Panc1 (cell line): ENCODE measurements at regions not wholly inside any gene's neighbourhood (a gene's known extent, or its start where the extent isn't known, plus 50 kb on each side); places are given as distances from the start of the nearest gene placed in this dataset.

ENCODE experiments used
- ATAC-seq: fragments of 200-7000 bp; cut with Tn5 transposase; 2 replicates; pipeline ENCODE4 v1.9.1; 2020; ENCODE audit warnings: mild to moderate bottlenecking, moderate library complexity
- BruUV-seq: library from RNA; stranded (reverse); fragments of 400-500 nt; replicated peaks from 2 replicates; lab custom pipeline; 2021; lab: Mats Ljungman, UMichigan
- CTCF ChIA-PET: fragments of 300-600 bp; sonication (Branson Sonifier 250); formaldehyde crosslinking; loops from one replicate; lab custom pipeline; 2022; ENCODE audit warnings: antibody characterized with exemption; lab: Charles Lee
- POLR2A ChIA-PET: fragments of 300-600 bp; sonication (Branson Sonifier 250); formaldehyde crosslinking; loops from one replicate; lab custom pipeline; 2022; ENCODE audit warnings: antibody characterized with exemption; lab: Charles Lee
- DNase-seq: peaks from one replicate; pipeline ENCODE4 v3.0.0-alpha.2; 2010; ENCODE audit warnings: low read depth, low spot score
- H3K27ac ChIP-seq: 2 replicates; pipeline ENCODE4 v1.5.1; 2011; ENCODE audit warnings: mild to moderate bottlenecking, low read length, inconsistent platforms
- H3K27me3 ChIP-seq: fragments of 200-500 bp; sonication (Bioruptor generic); 2 replicates; pipeline ENCODE4 v1.6.0; 2014; ENCODE audit warnings: low read length, inconsistent platforms; ENCODE audit not compliant: control insufficient read depth, insufficient read depth
- H3K36me3 ChIP-seq: fragments of 200-500 bp; sonication (Bioruptor generic); 2 replicates; pipeline ENCODE4 v1.5.1; 2014; ENCODE audit warnings: inconsistent platforms, mild to moderate bottlenecking, low read length, moderate library complexity; ENCODE audit not compliant: control insufficient read depth, insufficient read depth
- H3K4me1 ChIP-seq: 2 replicates; pipeline ENCODE4 v1.5.1; 2011; ENCODE audit warnings: inconsistent platforms, mild to moderate bottlenecking, low read length, moderate library complexity; ENCODE audit not compliant: control insufficient read depth, insufficient read depth
- H3K4me3 ChIP-seq, 2 experiments: 2 replicates each; pipeline ENCODE4 v1.5.1; 2011 to 2012; ENCODE audit warnings: low read depth in 2 of 2, low read length in 2 of 2, mild to moderate bottlenecking in 2 of 2, inconsistent platforms in 1 of 2, moderate library complexity in 1 of 2
- H3K9me3 ChIP-seq: fragments of 200-500 bp; sonication (Bioruptor generic); 2 replicates; pipeline ENCODE4 v1.5.1; 2014; ENCODE audit warnings: low read depth, mild to moderate bottlenecking, inconsistent platforms, low read length, moderate library complexity; ENCODE audit not compliant: control insufficient read depth, insufficient read depth
- CTCF ChIP-seq: fragments of 450-650 bp; IDR thresholded peaks from 2 replicates; pipeline ENCODE4 v1.5.1; 2017; ENCODE audit warnings: mild to moderate bottlenecking
- POLR2AphosphoS5 ChIP-seq: IDR thresholded peaks from 2 replicates; pipeline ENCODE4 v1.6.1; 2012; ENCODE audit warnings: mild to moderate bottlenecking, low read depth, low read length, moderate library complexity
- REST ChIP-seq, 2 experiments: IDR thresholded peaks; 2 replicates each; pipeline ENCODE4 v1.6.1; 2011 to 2012; ENCODE audit warnings: low read depth in 2 of 2, control low read depth in 1 of 2, low read length in 1 of 2, mild to moderate bottlenecking in 1 of 2, moderate library complexity in 1 of 2; ENCODE audit not compliant: insufficient read depth in 1 of 2
- SIN3A ChIP-seq: IDR thresholded peaks from 2 replicates; pipeline ENCODE4 v1.6.1; 2012; ENCODE audit warnings: low read depth, mild to moderate bottlenecking, low read length, moderate library complexity, borderline replicate concordance; ENCODE audit not compliant: insufficient read depth
- TCF7L2 ChIP-seq: IDR thresholded peaks from 2 replicates; pipeline ENCODE4 v1.6.1; 2011; ENCODE audit warnings: mild to moderate bottlenecking, low read depth, low read length, inconsistent platforms
- in situ Hi-C: cut with HindIII; loops from 2 replicates; pipeline ENCODE4 v1.10.0; 2016; ENCODE audit warnings: low sequenced_read_pairs, low pct_unique_long_range_greater_than_20kb
- intact Hi-C: fragments of 100-400 bp; cut with micrococcal nuclease; formaldehyde crosslinking; loops from one replicate; pipeline ENCODE4 v1.10.0; 2022; ENCODE audit not compliant: unreplicated experiment

GRCh38 chr7:11951909-11952308, 119.9 kb upstream of the THSD7A start:
- CTCF ChIA-PET: no interaction called here
- TF ChIP-seq SIN3A: no peak
- no peak for TF ChIP-seq TCF7L2
- TF ChIP-seq POLR2AphosphoS5: no peak
- no peak for TF ChIP-seq REST (IDR thresholded peaks at IDR 0.05; ENCODE audit: insufficient read depth in 1 of 2, low read depth in 2 of 2, low read length in 1 of 2)
- no peak for TF ChIP-seq CTCF

GRCh38 chr7:11952972-11953371, 121.0 kb upstream of the THSD7A start:
- no peak for DNase-seq
- ChIA-PET CTCF (no interaction called here), POLR2A (no interaction called here)
- no peak for TF ChIP-seq POLR2AphosphoS5
- TF ChIP-seq REST (IDR thresholded peaks at IDR 0.05; ENCODE audit: insufficient read depth in 1 of 2, low read depth in 2 of 2, low read length in 1 of 2): no peak
- no peak for TF ChIP-seq SIN3A
- TF ChIP-seq TCF7L2: no peak
- no peak for TF ChIP-seq CTCF
- Histone ChIP-seq H3K4me1 (no peaks in the 10 kb centered on the region), H3K9me3 (peaks cover 8% of the 10 kb centered on the region; the same call in 1 of the 2 replicates), H3K27me3 (no peaks in the 10 kb centered on the region), H3K27ac (no peak overlapping the region), H3K4me3 (no peak overlapping the region), H3K36me3 (no peaks in the 10 kb centered on the region)
- ATAC-seq: no peak
- BruUV-seq: no TSS peak
- intact Hi-C loops: no loop called here
- in situ Hi-C loops: no loop called here

More at GRCh38 chr7:11951909-11952308, 119.9 kb upstream of the THSD7A start:
- H3K4me1 ChIP-seq: no peaks in the 10 kb centered on the region
- POLR2A ChIA-PET: interaction anchor here (0.6 kb wide), 1 partner anchor 8 kb away, joined by 3 read pairs; no protein-coding TSS in a partner anchor
- H3K27ac ChIP-seq: no peak overlapping the region
- H3K36me3 ChIP-seq: no peaks in the 10 kb centered on the region
- no TSS peak for BruUV-seq
- H3K9me3 ChIP-seq: peaks cover 8% of the 10 kb centered on the region; the same call in 1 of the 2 replicates
- no peak overlapping the region for H3K4me3 ChIP-seq
- no peaks in the 10 kb centered on the region for H3K27me3 ChIP-seq
- in situ Hi-C loops: no loop called here
- intact Hi-C loops: no loop called here
- ATAC-seq (no peak), DNase-seq (no peak)
